NCI-H2196 (cell line): ENCODE measurements at regions not wholly inside any gene's neighbourhood (a gene's known extent, or its start where the extent isn't known, plus 50 kb on each side); places are given as distances from the start of the nearest gene placed in this dataset.

Source experiments
- DNase-seq: peaks from one replicate; lab custom pipeline; 2025; ENCODE audit not compliant: unreplicated experiment; lab: John Stamatoyannopoulos, UW

- DNase-seq = no peak
Observed at GRCh38 chr17:65407017-65407416, 154.4 kb downstream of the AXIN2 start.

- DNase-seq = no peak
Observed at GRCh38 chr17:65406552-65406951, 154.9 kb downstream of the AXIN2 start.

GRCh38 chr17:65405563-65405962 is 155.9 kb downstream of the AXIN2 start:
- no peak for DNase-seq

- DNase-seq = no peak
Observed at GRCh38 chr17:65404761-65405160, 156.7 kb downstream of the AXIN2 start.

- no peak for DNase-seq
Observed at GRCh38 chr17:65403626-65404025, 157.8 kb downstream of the AXIN2 start.

GRCh38 chr17:65402513-65403496 is 158.6 kb downstream of the AXIN2 start:
- no peak for DNase-seq

GRCh38 chr17:65401561-65401960 is 159.9 kb downstream of the AXIN2 start:
- DNase-seq = no peak

- no peak for DNase-seq
Observed at GRCh38 chr17:65400701-65401100, 160.7 kb downstream of the AXIN2 start.

GRCh38 chr17:65398040-65398787 is 163.2 kb downstream of the AXIN2 start:
- DNase-seq = no peak

- DNase-seq = no peak
Observed at GRCh38 chr17:65395924-65396323, 165.5 kb downstream of the AXIN2 start.

GRCh38 chr17:65394811-65395472 is 166.5 kb downstream of the AXIN2 start:
- DNase-seq = no peak

GRCh38 chr17:65393514-65393913 is 167.9 kb downstream of the AXIN2 start:
- no peak for DNase-seq

- no peak for DNase-seq
Observed at GRCh38 chr17:65389949-65390348, 171.5 kb downstream of the AXIN2 start.

GRCh38 chr17:65389426-65389825 is 172.0 kb downstream of the AXIN2 start:
- no peak for DNase-seq

GRCh38 chr17:65388911-65389310 is 172.5 kb downstream of the AXIN2 start:
- DNase-seq = no peak

GRCh38 chr17:65387322-65387721 is 174.1 kb downstream of the AXIN2 start:
- no peak for DNase-seq

GRCh38 chr17:65385726-65386125 is 175.7 kb downstream of the AXIN2 start:
- no peak for DNase-seq

- DNase-seq = no peak
Observed at GRCh38 chr17:65385071-65385470, 176.4 kb downstream of the AXIN2 start.

- DNase-seq = no peak
Observed at GRCh38 chr17:65381152-65381551, 180.3 kb downstream of the AXIN2 start.

- no peak for DNase-seq
Observed at GRCh38 chr17:65374966-65375365, 186.5 kb downstream of the AXIN2 start.

- peak; percentile 43 for DNase-seq
Observed at GRCh38 chr17:65371702-65372101, 189.7 kb downstream of the AXIN2 start.
